SK-N-SH (cell line): ENCODE measurements at regions not wholly inside any gene's neighbourhood (a gene's known extent, or its start where the extent isn't known, plus 50 kb on each side); places are given as distances from the start of the nearest gene placed in this dataset.

Experiments
- EZH2phosphoT487 ChIP-seq: fragments of 200-600 bp; sonication (generic); IDR thresholded peaks from 2 replicates; pipeline ENCODE4 v1.6.1; 2017; ENCODE audit warnings: low read depth, mixed run types, mild to moderate bottlenecking, antibody characterized with exemption, moderate library complexity, borderline replicate concordance
- POLR2AphosphoS5 ChIP-seq: IDR thresholded peaks from 2 replicates; pipeline ENCODE4 v1.6.1; 2012; ENCODE audit warnings: low read depth, low read length
- RFX5 ChIP-seq: IDR thresholded peaks from 2 replicates; pipeline ENCODE4 v1.6.1; 2012; ENCODE audit warnings: mild to moderate bottlenecking, improper control_type of control experiment, low read length

DNA sequence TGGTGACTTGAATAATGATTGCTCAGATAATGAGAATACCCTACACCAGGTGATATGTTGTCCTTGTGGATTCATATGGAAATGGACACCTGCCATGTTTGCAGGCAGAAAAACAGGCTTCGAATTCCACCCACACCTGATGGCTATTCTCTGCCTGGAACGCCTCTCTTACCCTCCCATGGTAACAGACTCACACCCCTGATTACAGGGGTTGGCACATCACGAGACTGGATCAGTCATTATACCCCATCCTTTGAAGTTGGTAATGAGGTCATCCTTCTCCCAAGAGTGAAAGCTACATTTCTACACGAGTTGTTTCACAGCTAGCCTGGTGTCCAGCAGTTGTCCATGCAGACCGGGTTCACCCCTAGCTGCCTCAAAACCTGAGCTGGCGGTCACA lies 71.4 kb upstream of the MBOAT2 start:
- TF ChIP-seq POLR2AphosphoS5 (no peak), EZH2phosphoT487 (no peak), RFX5 (no peak)
